ENCODE measurements at regions not wholly inside any gene's neighbourhood (a gene's known extent, or its start where the extent isn't known, plus 50 kb on each side); places are given as distances from the start of the nearest gene placed in this dataset.
"Not testable (repeated sequence)": the region's sequence is repeated elsewhere in the genome, so short reads cannot be mapped to it uniquely, and the experiment has no call there.

DNA sequence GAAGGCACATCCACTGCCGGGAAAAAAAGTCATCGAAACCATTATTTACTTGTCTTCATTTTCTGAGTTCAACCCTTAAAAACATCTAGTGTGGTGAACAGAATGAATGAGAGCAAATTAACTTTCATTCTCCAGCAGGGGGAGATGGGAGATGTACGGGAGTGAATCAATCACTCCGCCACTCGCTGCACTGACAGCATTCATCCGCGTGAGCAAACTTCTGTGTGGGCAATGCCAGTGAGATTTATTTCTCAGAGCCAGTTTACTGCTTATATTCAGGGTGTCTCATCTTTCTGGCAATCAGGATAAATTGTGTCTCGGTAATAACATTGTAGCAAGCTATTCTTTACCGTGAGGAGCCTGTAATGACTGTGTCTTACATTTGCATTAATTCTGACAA lies 463.6 kb upstream of the MIS18BP1 start:
- DNase-seq: no peak

- DNase-seq: no peak
Measured at GRCh38 chr14:45715946-45716345, 462.9 kb upstream of the MIS18BP1 start.

DNA sequence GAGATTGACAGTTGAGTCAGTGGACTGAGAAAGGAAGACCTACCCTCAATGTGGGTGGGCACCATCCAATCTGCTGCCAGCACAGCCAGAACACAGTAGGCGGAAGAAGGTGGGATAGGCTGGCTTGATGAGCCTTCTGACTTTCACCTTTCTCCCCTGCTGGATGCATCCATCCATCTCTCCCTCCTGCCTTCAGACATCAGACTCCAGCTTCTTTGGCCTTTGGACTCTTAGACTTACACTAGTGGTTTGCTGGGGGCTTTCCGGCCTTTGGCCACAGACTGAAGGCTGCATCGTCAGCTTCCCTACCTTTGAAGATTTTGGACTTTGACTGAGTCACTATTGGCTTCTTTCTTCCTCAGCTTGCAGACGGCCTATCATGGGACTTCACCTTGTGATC lies 456.5 kb upstream of the MIS18BP1 start:
- no peak for DNase-seq

- no peak for DNase-seq
Measured at GRCh38 chr14:45705940-45706534, 453.0 kb upstream of the MIS18BP1 start.

GRCh38 chr14:45699471-45699870 lies 446.5 kb upstream of the MIS18BP1 start:
- peak in 1 of 51 donors; percentile 2 for DNase-seq

GRCh38 chr14:45698462-45699134 lies 445.6 kb upstream of the MIS18BP1 start:
- DNase-seq: no peak

GRCh38 chr14:45686771-45687170 lies 433.8 kb upstream of the MIS18BP1 start:
- DNase-seq: no peak

DNA sequence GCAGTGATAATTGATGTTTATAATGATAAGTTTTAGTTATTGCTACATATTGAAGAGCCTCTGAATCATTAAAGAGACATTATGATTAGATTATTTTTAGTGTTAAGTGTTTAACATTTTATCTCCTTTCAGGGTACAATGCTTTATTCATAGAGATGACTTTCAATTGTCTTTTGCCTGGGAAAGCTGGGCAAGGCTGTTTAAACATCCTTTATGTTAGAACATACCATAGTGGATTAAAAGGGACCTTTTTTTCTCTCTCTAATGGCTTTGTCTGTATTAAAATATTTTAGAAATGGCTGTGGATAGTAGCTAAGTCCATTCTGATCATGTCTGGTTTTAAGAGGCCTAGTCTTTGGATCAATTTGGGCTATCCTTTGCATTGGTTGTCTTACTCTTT lies 427.5 kb upstream of the MIS18BP1 start:
- no peak for DNase-seq

GRCh38 chr14:45679853-45680252 lies 426.9 kb upstream of the MIS18BP1 start:
- no peak for DNase-seq

DNA sequence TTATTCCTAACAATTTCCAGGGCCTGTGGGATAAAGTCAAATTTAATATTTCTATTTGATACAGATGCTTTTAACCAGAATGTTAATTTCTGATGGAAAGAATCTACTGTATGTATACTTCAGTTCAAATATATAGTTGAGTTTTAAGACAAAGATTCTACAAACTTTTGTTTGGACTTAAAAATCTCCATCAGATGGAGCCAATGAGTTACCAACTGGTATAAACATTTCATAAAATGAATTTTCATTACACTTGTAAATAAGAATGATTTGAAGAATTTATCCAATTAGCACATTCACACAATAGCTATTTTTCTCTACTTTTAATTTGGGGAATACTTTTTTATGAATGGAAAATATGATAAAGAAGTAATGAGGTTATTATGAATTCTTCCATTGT lies 425.2 kb upstream of the MIS18BP1 start:
- no peak for DNase-seq

DNA sequence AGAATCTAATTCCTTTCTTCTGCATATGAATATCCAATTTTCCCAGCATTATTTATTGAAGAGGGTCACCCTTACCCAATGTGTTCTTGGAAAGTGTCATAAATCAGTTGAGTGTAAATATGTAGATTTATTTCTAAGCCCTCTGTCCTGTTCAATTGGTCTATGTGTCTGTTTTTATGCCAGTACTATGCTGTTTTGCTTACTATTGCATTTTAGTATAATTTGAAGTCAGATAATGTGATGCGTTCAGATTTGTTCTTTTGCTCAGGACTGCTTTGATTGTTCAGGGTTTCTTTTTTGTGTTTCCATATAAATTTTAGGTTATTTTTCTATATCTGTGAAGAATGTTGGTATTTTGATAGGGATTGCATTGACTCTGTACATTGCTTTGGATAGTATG lies 420.4 kb upstream of the MIS18BP1 start:
- no peak for DNase-seq

GRCh38 chr14:45664668-45665356 lies 411.8 kb upstream of the MIS18BP1 start:
- DNase-seq: no peak

GRCh38 chr14:45658917-45659299 lies 405.9 kb upstream of the MIS18BP1 start:
- no peak for DNase-seq

- DNase-seq: no peak
Measured at GRCh38 chr14:45658226-45658916, 405.4 kb upstream of the MIS18BP1 start.

DNA sequence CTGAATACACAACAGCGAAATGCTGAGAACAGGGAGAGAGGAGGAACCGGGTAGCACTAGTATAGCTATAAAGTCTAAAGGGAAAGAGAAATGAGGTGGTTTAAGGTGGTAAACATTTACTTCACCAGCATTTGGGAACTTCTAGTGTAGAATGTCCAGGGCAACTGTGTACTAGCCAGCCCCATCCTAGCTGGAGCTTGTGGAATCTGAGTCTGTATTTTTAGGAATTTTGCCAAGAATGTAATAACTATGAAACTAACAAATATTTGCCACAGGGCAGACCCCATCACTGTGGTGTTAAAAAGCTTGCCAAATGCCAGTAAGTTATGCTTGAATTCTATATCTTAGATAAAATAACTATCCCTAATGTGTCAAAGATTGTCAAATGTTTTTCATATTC lies 398.9 kb upstream of the MIS18BP1 start:
- no peak for DNase-seq

- DNase-seq: no peak
Measured at GRCh38 chr14:45650754-45651153, 397.8 kb upstream of the MIS18BP1 start.

GRCh38 chr14:45649051-45649450 lies 396.0 kb upstream of the MIS18BP1 start:
- no peak for DNase-seq

- no peak for DNase-seq
Measured at GRCh38 chr14:45641541-45641940, 388.5 kb upstream of the MIS18BP1 start.

DNA sequence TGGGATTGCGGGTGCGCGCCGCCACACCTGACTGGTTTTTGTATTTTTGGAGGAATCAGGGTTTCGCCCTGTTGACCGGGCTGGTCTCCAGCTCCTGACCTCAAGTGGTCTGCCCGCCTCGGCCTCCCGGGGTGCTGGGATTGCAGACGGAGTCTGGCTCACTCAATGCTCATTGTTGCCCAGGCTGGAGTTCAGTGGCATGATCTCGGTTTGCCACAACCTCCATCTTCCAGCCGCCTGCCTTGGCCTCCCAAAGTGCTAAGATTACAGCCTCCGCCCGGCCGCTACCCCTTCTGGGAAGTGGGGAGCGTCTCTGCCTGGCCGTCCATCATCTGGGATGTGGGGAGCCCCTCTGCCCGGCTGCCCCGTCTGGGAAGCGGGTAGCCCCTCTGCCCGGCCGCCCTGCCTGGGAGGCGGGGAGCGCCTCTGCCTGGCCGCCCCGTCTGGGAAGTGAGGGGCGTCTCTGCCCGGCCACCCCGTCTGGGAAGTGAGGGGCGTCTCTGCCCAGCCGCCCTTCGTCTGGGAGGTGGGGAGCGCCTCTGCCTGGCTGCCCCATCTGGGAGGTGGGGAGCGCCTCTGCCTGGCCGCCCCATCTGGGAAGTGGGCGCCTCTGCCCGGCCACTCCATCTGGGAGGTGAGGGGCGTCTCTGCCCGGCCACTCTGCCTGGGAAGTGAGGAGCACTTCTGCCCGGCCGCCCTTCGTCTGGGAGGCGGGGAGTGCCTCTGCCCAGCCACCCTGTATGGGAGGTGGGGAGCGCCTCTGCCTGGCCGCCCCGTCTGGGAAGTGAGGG lies 381.8 kb upstream of the MIS18BP1 start:
- DNase-seq: not testable (repeated sequence)

- no peak for DNase-seq
Measured at GRCh38 chr14:45633220-45633984, 380.4 kb upstream of the MIS18BP1 start.

GRCh38 chr14:45621731-45622130 lies 368.7 kb upstream of the MIS18BP1 start:
- no peak for DNase-seq
